SK-N-SH (cell line): ENCODE measurements at regions not wholly inside any gene's neighbourhood (a gene's known extent, or its start where the extent isn't known, plus 50 kb on each side); places are given as distances from the start of the nearest gene placed in this dataset.

Experiments
- EP300 ChIP-seq, 2 experiments: IDR thresholded peaks; 2 replicates each; pipeline versions ENCODE4 v1.4.0 to v1.6.1; 2012; ENCODE audit warnings: borderline replicate concordance in 1 of 2, low read depth in 1 of 2, low read length in 1 of 2
- EZH2phosphoT487 ChIP-seq: fragments of 200-600 bp; sonication (generic); IDR thresholded peaks from 2 replicates; pipeline ENCODE4 v1.6.1; 2017; ENCODE audit warnings: low read depth, mixed run types, mild to moderate bottlenecking, antibody characterized with exemption, moderate library complexity, borderline replicate concordance
- FOXJ3 ChIP-seq: sonication (generic); formaldehyde crosslinking; IDR thresholded peaks from 2 replicates; pipeline ENCODE4 v1.5.1; 2020; ENCODE audit warnings: mild to moderate bottlenecking, missing genetic modification reagents
- GABPA ChIP-seq: IDR thresholded peaks from 2 replicates; pipeline ENCODE4 v1.4.0; 2012; ENCODE audit warnings: low read depth, mild to moderate bottlenecking
- POLR2AphosphoS5 ChIP-seq: IDR thresholded peaks from 2 replicates; pipeline ENCODE4 v1.6.1; 2012; ENCODE audit warnings: low read depth, low read length
- RAD21 ChIP-seq: IDR thresholded peaks from 2 replicates; pipeline ENCODE4 v1.6.1; 2012; ENCODE audit warnings: mild to moderate bottlenecking, low read length
- RCOR1 ChIP-seq: fragments of 150-350 bp; IDR thresholded peaks from 2 replicates; pipeline ENCODE4 v1.6.1; 2017; ENCODE audit warnings: antibody characterized with exemption, low read length
- SIN3A ChIP-seq: IDR thresholded peaks from 2 replicates; pipeline ENCODE4 v1.6.1; 2012; ENCODE audit warnings: low read depth, mild to moderate bottlenecking, low read length, moderate library complexity, borderline replicate concordance
- TAF1 ChIP-seq: IDR thresholded peaks from 2 replicates; pipeline ENCODE4 v1.6.1; 2012; ENCODE audit warnings: low read depth, mild to moderate bottlenecking, low read length, moderate library complexity, borderline replicate concordance
- TF ChIP-seq, protein P1 (sequence below): fragments of 200-600 bp; sonication (generic); IDR thresholded peaks from 2 replicates; pipeline ENCODE4 v1.6.1; 2017; ENCODE audit warnings: antibody characterized with exemption, mild to moderate bottlenecking, moderate library complexity
- TF ChIP-seq, protein P2 (sequence below): IDR thresholded peaks from 2 replicates; pipeline ENCODE4 v1.6.1; 2012; ENCODE audit warnings: mild to moderate bottlenecking, low read depth, low read length, moderate library complexity
- TF ChIP-seq, protein P3 (sequence below): fragments of 150-350 bp; IDR thresholded peaks from 2 replicates; pipeline ENCODE4 v1.6.1; 2017; ENCODE audit warnings: antibody characterized with exemption, low read length, low read depth, borderline replicate concordance
- TF ChIP-seq, protein P4 (sequence below): fragments of 150-350 bp; IDR thresholded peaks from 2 replicates; pipeline ENCODE4 v1.6.1; 2016; ENCODE audit warnings: mild to moderate bottlenecking, low read depth, low read length
- TF ChIP-seq, protein P5 (sequence below): IDR thresholded peaks from 2 replicates; pipeline ENCODE4 v1.4.0; 2012; ENCODE audit warnings: low read depth, borderline replicate concordance

DNA sequence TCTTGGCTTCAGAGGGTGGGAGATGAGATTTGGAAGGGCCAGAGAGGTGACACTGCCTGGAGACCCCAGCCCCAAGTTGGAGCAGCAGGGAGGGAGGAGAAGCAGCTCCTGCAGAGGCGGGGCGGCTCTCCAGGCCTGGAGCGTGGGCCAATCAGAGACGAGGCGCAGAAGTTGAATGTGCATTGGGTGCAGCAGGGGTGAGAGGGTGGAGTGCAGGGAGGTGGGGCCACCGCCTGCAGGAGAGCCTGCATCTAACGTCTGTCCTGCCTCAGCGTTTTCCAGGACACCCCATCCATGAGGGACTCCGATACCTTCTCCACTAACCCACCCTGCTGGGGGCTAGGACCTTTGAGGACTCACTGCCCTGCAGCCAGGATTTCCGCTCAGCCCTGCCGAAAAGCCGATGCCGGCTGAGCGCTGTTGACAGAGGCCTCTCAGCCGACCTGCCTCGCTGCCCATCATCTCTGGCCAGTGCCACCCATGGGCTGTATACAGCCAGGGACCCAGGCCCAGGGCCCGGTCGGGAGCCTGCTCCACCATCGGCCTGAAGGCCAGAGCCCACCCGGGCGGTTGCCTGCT lies 146.2 kb downstream of the ENGASE start:
- TF ChIP-seq, protein P1, sequence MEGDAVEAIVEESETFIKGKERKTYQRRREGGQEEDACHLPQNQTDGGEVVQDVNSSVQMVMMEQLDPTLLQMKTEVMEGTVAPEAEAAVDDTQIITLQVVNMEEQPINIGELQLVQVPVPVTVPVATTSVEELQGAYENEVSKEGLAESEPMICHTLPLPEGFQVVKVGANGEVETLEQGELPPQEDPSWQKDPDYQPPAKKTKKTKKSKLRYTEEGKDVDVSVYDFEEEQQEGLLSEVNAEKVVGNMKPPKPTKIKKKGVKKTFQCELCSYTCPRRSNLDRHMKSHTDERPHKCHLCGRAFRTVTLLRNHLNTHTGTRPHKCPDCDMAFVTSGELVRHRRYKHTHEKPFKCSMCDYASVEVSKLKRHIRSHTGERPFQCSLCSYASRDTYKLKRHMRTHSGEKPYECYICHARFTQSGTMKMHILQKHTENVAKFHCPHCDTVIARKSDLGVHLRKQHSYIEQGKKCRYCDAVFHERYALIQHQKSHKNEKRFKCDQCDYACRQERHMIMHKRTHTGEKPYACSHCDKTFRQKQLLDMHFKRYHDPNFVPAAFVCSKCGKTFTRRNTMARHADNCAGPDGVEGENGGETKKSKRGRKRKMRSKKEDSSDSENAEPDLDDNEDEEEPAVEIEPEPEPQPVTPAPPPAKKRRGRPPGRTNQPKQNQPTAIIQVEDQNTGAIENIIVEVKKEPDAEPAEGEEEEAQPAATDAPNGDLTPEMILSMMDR = no peak
- no peak for TF ChIP-seq GABPA
- TF ChIP-seq, protein P2, sequence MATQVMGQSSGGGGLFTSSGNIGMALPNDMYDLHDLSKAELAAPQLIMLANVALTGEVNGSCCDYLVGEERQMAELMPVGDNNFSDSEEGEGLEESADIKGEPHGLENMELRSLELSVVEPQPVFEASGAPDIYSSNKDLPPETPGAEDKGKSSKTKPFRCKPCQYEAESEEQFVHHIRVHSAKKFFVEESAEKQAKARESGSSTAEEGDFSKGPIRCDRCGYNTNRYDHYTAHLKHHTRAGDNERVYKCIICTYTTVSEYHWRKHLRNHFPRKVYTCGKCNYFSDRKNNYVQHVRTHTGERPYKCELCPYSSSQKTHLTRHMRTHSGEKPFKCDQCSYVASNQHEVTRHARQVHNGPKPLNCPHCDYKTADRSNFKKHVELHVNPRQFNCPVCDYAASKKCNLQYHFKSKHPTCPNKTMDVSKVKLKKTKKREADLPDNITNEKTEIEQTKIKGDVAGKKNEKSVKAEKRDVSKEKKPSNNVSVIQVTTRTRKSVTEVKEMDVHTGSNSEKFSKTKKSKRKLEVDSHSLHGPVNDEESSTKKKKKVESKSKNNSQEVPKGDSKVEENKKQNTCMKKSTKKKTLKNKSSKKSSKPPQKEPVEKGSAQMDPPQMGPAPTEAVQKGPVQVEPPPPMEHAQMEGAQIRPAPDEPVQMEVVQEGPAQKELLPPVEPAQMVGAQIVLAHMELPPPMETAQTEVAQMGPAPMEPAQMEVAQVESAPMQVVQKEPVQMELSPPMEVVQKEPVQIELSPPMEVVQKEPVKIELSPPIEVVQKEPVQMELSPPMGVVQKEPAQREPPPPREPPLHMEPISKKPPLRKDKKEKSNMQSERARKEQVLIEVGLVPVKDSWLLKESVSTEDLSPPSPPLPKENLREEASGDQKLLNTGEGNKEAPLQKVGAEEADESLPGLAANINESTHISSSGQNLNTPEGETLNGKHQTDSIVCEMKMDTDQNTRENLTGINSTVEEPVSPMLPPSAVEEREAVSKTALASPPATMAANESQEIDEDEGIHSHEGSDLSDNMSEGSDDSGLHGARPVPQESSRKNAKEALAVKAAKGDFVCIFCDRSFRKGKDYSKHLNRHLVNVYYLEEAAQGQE = no peak
- TF ChIP-seq FOXJ3 = no peak
- no peak for TF ChIP-seq EP300 (IDR thresholded peaks at IDR 0.05; ENCODE audit: borderline replicate concordance in 1 of 2, low read depth in 1 of 2, low read length in 1 of 2)
- TF ChIP-seq RAD21 = no peak
- TF ChIP-seq TAF1 = no peak
- TF ChIP-seq SIN3A = no peak
- TF ChIP-seq RCOR1 = no peak
- TF ChIP-seq, protein P3, sequence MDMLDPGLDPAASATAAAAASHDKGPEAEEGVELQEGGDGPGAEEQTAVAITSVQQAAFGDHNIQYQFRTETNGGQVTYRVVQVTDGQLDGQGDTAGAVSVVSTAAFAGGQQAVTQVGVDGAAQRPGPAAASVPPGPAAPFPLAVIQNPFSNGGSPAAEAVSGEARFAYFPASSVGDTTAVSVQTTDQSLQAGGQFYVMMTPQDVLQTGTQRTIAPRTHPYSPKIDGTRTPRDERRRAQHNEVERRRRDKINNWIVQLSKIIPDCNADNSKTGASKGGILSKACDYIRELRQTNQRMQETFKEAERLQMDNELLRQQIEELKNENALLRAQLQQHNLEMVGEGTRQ = no peak
- TF ChIP-seq, protein P4, sequence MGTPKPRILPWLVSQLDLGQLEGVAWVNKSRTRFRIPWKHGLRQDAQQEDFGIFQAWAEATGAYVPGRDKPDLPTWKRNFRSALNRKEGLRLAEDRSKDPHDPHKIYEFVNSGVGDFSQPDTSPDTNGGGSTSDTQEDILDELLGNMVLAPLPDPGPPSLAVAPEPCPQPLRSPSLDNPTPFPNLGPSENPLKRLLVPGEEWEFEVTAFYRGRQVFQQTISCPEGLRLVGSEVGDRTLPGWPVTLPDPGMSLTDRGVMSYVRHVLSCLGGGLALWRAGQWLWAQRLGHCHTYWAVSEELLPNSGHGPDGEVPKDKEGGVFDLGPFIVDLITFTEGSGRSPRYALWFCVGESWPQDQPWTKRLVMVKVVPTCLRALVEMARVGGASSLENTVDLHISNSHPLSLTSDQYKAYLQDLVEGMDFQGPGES = no peak
- TF ChIP-seq POLR2AphosphoS5 = no peak
- TF ChIP-seq EZH2phosphoT487 = no peak
- TF ChIP-seq, protein P5, sequence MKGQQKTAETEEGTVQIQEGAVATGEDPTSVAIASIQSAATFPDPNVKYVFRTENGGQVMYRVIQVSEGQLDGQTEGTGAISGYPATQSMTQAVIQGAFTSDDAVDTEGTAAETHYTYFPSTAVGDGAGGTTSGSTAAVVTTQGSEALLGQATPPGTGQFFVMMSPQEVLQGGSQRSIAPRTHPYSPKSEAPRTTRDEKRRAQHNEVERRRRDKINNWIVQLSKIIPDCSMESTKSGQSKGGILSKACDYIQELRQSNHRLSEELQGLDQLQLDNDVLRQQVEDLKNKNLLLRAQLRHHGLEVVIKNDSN = no peak
